Suppressor macrophage treated with lipopolysaccharide for 1 hour (primary cell): ENCODE measurements at regions not wholly inside any gene's neighbourhood (a gene's known extent, or its start where the extent isn't known, plus 50 kb on each side); places are given as distances from the start of the nearest gene placed in this dataset.

Experiments used
- DNase-seq, 3 donors: peaks; one replicate each; pipeline ENCODE4 v3.0.0-alpha.2; 2020 to 2022

DNA sequence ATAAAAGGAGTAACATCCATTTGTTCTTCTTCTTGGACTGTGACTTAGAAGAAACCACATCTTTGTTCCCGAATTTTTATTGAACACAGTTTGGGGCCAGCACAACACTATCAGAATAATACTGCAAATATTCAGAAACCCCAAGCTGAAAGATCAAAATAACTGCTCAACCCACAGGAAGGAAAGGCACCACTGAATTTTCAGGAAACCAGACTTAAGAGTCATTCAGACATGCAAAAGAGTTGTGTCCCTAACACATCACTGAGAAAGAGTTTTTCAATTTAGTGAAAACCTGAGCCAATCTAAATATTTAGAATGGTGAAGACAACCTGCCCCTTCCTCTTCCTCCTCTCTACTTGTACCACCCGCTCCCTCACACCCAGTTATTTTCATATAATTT is 295.0 kb upstream of the RORA start:
- DNase-seq: no peak

DNA sequence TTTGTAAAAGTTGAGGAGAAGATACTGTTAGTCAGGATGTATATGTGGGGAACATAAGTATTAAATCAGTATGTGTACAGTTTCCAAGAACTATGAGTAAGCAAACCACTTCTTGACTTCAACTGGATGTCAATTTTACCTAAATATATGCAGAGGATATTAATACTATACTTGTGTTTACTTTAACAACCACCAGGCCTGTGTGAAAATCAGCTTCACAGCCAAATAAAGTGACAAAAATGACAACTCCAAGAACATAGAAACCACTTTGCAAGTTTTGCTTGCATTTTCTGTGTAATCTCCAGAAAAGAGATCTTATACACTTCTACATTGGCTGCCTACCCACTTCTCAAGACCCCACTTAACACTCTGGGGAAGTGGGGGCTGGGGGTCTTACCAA is 293.3 kb upstream of the RORA start:
- no peak for DNase-seq

DNA sequence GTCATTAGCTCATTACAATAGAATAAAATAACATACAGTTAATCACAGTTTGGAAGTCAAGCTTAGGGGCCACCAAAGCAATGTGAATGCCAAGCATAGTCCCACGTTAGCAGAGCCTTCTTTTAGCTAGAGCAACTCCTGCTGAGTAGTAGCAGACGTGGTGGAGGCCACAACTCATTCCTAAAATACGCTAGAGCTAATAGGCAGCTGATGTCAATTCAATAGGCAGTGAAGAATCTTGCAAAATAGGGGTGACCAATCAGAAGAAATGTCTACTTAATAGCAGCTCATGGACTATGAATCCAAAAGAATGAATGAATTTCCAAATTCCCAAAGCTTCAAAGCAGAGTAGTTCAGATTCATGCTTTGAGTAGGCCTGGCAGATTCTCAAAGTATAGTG is 292.9 kb upstream of the RORA start:
- no peak for DNase-seq

DNA sequence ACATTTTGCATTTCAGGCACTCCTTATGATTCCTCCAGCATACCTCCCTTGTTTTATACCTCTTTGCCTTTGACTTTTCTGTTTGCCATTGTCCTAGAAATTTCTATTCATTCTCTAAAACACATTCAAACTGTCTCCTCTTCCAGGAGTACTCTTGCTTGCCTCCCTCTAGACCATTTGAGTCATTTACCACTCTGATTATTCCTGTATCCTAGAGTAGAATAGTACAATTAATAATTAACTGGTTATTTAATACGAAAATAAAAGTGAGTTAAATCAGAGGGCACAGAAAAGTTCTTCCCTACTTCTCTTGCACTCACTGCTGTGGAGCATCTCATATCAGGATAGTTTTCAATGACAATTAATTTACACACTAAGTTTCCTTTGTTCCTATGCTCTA is 290.2 kb upstream of the RORA start:
- no peak for DNase-seq

DNA sequence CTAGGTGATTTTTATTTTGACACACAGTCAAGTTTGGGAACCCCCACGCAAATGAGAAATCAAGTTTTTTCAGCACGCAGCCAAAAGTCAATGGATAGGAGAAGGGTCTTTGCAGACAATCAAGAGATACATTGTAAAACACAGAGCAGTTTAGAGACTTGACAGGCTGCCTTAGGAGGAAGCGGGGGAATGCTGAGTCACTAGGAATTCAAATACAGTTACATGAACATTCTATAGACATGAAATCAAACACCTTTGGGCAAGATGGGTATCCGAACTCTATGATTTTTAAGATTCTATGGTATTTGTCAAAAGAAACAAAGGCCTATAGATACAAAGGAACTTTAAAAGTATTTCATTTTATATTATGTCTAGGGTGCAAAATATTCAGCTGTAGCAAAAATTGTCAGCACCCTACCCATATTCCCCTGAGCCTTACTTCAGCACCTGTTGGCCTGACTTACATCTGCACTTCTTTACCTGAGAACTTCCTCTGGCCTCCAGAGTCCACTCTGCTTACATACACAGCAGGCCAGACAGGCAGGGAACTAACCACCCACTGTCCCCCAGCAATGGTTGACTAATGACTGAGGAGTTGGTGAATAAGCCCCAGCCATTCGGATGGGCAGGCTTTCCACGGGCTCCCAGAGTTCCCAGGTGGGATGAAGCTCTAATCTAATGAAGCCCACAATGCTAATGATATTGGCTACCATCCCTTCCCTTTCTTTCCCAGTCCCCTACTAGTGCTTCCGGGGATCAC is 289.3 kb upstream of the RORA start:
- no peak for DNase-seq

DNA sequence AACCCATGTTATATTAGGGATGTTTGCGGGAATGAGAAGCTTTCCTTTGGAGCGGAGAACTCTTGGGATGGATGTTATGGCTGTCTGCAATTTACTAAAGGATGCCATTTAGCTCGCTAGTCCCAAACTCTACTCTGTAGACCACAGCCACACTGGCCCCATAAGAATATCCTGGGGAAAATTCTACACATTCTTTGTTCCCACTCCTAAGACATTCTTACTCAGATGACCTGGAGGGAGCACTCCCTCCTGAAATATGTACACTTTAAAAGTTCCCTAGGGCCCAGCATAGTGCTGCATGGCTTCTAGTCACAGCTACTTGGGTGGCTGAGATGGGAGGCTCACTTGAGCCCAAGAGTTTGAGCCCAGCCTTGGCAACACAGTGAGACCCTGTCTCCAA is 288.7 kb upstream of the RORA start:
- DNase-seq: no peak

DNA sequence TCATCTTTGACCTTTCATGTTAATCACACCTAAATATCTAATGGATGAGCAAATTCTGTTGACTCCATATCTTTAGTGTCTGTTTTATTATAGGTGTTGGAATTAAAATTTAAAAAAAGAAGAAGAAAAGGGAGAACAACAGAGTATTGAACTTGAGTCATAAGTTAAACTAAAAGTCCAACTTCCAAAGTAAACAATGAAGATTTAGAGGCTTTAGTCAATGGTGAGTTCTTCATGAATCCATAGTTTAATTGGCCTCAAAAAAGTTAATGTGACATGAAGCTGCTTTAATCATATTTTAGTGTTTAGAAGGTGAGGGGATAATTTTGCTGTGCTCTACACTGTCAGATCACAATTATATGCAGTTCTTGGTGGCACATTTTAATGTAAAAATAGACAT is 288.2 kb upstream of the RORA start:
- DNase-seq: no peak

DNA sequence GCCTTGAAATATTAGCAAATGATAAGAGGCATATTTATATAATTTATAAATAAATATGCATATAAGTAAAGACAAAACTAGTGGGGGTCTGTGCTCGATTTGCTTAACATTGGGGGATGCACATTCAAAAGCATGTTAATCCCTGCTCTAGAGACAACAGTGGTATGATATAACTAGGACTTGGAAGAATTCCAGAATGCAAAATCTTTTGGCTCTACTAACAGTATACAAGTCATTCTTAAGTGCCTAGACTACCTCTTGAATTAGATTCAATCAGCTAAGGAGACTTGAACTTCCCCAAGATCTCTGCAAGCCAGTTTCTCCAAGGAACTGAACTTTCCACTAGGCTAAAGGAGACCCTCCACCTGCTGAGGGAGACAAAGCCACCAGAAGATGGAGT is 282.7 kb upstream of the RORA start:
- DNase-seq: no peak

DNA sequence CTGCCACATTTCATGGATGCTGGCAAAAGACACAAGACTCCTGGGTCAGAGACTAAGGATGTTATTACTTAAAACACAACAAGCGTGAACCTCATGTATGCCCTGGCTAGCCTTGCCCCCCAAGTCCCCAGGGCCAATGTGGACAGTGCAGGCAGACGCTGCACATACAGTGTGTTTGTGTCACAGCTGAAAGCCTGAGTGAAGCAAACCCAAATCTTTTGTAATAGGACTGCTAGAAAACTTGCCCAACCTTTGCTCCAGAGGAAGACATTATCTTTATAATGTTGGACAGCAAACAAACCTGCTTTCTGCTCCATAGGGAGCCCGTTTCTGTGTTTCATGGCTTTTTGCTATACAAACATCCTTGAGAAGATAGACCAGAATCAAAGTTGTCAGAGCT is 282.0 kb upstream of the RORA start:
- no peak for DNase-seq

DNA sequence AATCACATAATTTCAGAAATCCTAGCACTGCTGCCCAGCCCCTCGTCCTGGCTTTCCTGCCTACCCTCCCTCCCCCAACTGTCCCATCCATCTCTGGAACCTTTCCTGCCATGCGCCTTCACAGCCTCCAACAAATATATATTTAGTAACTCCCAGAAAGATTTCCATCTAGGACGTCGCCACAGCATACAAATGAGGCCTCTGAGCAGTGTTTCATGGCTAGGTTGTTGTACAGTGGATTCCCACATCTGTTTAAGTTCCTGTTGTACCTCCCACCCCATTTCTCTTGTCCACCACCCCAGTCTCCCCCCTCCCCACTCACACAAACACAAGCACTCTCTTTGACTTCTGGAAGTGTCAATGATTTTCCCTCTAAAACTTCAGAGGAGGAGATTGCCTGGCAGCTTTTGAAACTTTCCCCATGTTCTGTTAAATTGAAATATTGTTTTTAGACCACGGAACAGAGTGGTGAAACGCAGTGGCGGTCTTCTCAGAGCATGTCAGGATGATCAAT is 280.3 kb upstream of the RORA start:
- no peak for DNase-seq

DNA sequence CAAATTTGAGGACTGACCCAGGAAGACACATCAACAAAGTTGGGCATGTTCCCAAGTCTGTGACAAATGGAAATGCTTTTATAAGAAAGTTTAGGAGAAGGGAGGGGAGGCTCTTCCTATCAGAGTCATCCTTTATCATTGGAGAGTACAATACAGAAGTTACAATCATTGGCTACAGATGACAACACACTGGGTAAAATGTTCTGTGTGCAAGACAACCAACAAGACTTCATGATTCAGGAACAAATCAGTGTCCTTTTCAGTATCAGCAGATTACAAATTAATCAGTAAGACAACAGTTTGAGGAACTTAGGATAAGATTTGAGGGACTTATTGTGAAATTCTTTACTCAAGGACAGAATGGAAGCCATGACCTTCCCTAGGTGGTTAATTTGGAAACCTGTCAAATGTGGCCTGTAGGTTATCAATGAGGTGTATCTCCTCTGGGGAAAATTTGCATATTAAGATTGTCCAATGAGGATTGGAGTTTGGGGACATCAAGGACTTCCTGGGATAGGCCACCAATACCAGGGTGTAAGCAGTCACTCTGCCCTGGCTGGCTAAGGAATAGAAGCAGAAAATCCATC is 274.4 kb upstream of the RORA start:
- DNase-seq: no peak

DNA sequence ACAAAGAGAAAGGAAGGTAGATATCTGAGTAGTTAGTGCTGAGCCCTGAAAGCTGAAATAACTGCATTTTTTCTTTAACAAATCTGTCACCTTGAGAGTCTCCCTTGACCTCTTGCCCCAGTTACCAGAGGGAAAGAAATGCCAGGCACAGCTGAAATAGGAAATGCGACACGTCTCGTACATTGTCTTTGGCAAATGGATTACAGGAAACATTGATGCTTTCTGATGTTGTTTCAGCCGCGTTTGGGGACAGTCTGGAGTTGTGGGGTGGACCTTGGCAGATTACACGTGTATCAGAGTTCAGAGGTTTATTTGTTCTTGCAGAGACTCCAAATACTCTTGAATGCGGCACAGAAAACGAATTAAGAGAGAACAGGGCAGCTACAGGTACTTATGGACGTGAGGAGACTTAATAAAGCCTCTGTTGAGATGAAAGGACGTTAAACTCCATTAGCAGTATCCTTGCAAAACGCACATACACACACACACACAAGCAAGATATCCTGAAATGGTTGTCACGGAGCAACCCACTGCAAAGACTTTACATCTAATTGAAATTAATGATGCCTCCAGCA is 272.8 kb upstream of the RORA start:
- no peak for DNase-seq

DNA sequence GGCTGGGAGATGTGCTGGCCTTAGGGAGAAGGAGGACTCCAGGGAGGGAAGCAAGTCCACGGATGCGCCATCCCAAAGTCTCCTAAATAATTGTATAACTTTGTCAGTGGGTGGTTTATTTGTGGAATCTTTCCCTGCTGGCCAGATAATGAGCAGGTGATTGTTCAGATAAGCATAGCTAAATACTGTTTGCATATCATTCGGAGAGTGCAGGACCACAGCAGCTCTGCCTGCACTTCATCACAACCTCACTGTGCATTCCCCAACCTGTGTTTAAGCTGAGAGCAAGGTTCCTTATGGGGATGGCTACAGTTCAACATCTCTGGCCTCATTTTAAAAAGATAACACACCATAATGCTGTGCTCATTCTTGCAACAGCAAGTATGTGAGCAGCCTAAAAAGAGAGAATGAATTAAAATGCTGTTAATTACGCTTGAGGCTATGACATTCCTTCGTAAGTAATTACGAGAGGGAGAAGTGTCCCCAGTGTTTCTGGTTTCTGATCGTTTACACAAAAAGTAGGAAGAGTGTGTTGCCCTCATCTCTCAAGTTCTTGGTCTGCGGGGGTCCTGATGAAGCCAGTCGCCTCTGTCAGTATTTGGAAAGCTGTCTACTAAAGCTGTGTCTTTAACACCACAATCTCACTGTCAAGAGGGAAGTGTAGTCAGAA is 272.0 kb upstream of the RORA start:
- no peak for DNase-seq

DNA sequence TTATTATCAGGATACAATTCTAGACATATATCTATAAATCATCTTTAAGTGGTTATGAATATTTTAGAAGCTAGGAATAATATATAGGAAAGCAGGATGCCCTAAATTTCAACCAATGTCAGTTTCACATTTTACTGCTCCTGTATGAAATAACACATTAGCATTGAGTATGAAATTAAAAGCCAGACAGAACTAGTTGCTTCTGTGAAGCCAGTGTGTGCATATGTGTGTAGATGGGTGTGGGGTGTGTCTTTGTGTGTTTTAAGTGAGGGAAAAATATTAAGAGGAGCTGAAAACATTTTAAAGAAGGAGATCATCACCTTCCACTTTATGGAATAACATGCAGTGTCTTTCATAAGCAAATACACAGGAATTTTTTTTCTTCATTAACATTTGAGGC is 271.4 kb upstream of the RORA start:
- no peak for DNase-seq

DNA sequence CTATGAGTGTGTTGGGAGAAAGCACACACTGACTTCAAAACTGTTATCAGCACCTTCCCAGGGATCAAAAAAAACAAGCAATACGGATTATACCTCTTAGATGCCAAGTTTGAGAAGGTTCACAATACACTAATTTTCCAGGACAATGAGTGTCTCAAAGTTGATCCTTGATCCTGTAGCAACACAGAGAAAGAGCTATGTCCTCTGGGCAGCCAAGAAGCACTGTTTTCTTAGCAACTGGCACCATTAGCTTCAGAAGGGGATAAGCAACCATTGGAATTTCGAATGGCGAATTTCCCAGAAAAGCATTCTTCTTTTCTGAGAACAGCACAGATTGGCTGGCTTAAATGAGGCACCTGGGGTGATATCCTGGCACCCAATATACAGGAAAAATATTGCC is 270.3 kb upstream of the RORA start:
- no peak for DNase-seq

DNA sequence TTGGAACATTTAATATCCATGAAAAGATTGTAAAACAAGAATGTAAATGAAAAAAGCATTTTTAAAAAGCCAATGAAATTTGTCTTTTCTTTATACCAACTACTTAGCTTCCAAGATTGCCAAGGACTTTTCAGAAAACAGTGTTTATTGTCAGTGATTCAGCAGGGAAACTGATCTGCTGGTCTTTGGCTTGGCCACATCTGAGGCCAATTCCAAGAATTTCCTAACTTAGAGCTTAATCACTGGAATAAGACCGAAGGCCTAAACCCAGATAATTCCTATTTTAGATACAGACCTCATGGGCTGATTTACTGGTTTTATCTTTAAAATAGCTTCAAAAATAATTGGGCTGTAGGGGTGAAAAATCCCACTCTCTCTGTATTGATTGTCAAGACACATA is 260.5 kb upstream of the RORA start:
- no peak for DNase-seq

DNA sequence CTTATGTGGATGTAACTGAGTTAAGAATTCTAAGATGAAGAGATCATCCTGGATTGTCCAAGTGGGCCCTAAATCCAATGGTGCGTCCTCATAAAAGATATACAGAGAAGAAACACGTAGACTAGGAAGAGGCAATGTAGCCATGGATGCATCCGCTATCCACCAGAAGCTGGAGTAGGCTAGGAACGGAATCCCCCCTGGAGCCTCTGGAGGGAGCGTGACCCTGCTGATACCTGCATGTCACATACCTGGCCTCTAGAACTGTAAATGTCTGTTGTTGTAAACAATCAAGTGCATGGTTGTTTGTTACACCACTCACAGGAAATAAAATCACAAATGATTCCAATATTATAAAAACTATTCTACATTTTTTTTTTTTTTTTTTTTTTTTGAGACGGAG is 254.5 kb upstream of the RORA start:
- DNase-seq: no peak

DNA sequence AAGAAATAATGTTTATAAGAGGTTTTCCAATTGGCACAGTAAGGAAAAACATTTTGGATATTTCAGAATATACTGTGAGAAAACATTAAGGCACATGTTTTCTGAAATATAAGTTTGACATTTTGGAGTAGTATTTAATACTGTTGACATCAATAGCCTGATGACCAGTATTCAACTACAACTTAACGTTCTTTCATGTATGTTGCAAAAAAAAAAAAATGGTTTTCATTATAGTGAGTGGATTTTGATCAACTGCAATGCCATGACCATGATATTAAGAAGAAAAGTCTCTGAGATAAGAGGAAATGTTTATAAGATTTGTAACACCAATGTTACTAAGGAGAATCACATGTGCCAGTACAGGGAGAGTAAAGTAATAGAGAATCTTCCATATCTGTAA is 252.8 kb upstream of the RORA start:
- no peak for DNase-seq

DNA sequence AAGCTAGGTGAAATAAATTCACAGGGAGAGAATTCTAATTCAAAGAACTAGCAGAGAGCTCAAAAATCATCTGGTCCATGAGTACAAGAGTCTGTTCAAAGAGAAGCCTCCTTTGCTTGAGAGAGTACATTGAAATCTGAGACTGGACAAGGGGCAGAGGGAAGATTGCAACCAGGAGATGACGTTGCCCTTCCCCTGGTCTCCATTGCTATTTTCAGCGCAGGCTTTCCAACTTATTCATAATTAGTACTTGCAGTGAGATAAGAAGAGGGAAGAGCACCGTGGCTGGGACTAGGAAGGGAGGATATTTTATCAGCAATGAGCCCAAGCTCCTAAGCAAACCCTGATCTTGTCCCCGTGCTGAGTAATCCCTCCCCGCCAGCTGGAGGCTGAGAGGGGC is 251.8 kb upstream of the RORA start:
- DNase-seq: no peak

DNA sequence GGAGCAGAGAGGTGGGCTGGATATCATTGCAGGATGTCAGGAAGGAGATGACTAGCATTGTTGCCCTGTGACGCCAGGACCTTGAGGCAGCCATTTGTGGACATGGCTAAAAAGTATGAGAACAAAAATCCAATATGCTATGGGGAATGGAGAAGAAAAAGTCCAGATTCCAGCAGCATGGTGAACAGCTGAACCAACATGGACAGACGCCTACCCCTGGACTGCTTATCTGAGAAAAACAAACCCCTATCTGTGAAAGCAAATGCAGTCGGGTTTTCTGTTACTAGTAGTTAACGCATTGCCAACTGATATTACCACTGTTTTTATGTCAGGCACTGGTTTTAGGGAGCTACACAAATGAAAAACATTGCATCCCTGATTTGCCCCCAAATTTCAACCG is 251.2 kb upstream of the RORA start:
- DNase-seq: no peak

DNA sequence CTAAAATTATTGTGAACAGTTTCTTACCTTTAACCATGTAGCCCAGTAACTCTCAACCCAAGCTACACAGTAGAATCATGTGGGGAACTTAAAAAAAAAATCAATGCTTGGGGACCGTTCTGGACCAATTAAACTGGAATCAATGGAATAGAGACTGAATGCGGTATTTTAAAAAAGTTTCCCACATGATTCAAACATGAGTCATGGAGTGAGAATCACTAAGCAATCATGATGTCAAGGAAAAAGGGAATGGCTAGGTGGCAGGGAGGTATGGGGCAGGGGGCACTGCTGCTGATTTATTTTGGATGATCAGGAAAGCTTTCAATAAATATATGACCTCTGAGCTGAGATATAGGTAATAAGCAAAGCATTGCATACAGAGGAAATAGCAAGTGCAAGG is 250.5 kb upstream of the RORA start:
- no peak for DNase-seq

DNA sequence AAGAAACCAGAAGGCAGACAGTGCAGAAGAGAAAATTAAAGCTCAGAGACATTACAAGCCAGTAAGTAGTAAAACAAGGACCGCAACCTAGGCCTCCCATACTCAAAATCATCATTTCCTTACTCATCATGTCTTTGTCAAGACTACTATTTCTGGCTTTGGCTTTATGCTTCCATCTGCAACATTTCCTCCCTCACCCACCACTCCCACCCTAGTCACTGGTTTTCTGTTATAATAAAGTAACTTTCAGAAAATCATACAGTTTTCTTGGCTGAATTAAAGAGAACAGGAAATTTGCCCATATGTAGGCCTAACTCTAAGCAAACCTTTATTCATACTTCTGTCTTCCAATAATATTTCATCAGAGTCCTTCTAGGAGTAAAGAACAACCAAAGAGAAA is 247.6 kb upstream of the RORA start:
- DNase-seq: no peak

DNA sequence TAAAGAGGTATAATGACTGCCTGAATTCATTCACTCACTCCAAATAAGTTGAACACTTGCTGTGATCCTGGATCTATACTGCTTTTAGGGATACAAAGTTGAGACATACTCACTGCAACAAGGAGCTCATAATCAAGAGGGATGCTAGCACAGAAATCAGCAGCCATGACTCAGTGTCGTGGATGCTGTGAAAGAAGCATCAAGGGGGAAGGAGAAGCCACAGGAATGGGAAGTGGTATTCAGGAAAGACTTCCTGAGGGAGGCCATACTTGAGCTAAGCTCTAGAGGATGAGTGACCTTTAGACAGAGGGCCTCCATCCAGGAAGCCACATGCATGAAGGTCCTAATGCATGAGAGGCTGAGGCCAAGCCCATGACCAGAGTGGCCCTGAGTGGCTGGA is 245.7 kb upstream of the RORA start:
- DNase-seq: no peak

DNA sequence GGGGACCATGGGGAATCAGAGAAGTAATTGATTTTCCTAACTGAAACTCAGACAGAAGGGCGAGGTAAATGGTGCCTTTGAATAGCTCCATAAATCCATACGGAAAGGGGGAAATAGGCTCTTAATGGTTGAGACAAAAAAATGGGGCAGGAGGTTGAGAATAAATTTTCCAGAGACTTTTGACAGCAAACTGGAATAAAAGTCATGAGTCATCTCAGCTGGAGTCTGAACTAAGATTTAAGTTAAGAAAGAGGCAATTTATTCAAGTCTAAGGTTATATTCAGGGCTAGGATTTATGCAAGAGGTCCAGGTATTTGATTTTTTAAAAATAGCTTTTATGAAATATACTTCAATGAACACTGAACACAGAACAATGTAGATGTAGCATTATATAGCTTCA is 238.7 kb upstream of the RORA start:
- DNase-seq: no peak
